ENCODE measurements at regions not wholly inside any gene's neighbourhood (a gene's known extent, or its start where the extent isn't known, plus 50 kb on each side); places are given as distances from the start of the nearest gene placed in this dataset.

- no peak for TF ChIP-seq BACH2 (CRISPR knock-in tag; IDR thresholded peaks at IDR 0.05; ENCODE audit: borderline replicate concordance)
- no peak for TF ChIP-seq ZNF70 (CRISPR knock-in tag; IDR thresholded peaks at IDR 0.05)
- no peak for TF ChIP-seq TSHZ2 (CRISPR knock-in tag; IDR thresholded peaks at IDR 0.05)
- no peak for ATAC-seq
Observed at GRCh38 chr3:117101697-117102096, 392.1 kb downstream of the TUSC7 start.

GRCh38 chr3:117102426-117102825 lies 392.8 kb downstream of the TUSC7 start:
- no peak for ATAC-seq
- TF ChIP-seq ZNF8 (CRISPR knock-in tag; IDR thresholded peaks at IDR 0.05) (no peak), OSR1 (CRISPR knock-in tag; IDR thresholded peaks at IDR 0.05) (no peak), RARB (CRISPR knock-in tag; IDR thresholded peaks at IDR 0.05) (no peak), ZFP3 (CRISPR knock-in tag; IDR thresholded peaks at IDR 0.05) (no peak), PATZ1 (CRISPR knock-in tag; IDR thresholded peaks at IDR 0.05; ENCODE audit: borderline replicate concordance) (no peak)

GRCh38 chr3:117103675-117104074 lies 394.1 kb downstream of the TUSC7 start:
- TF ChIP-seq GLIS3 (CRISPR knock-in tag; IDR thresholded peaks at IDR 0.05) = no peak
- no peak for TF ChIP-seq OSR1 (CRISPR knock-in tag; IDR thresholded peaks at IDR 0.05)
- no peak for TF ChIP-seq PPARA (CRISPR knock-in tag; IDR thresholded peaks at IDR 0.05; ENCODE audit: borderline replicate concordance)
- TF ChIP-seq TOX (CRISPR knock-in tag; IDR thresholded peaks at IDR 0.05; ENCODE audit: borderline replicate concordance) = no peak
- TF ChIP-seq ZC3H10 (CRISPR knock-in tag; IDR thresholded peaks at IDR 0.05) = no peak
- no peak for TF ChIP-seq CSRNP3 (CRISPR knock-in tag; IDR thresholded peaks at IDR 0.05)
- no peak for TF ChIP-seq ARNTL (CRISPR knock-in tag; IDR thresholded peaks at IDR 0.05; ENCODE audit: borderline replicate concordance, low read depth)
- no peak for TF ChIP-seq RARB (CRISPR knock-in tag; IDR thresholded peaks at IDR 0.05)
- TF ChIP-seq POU6F1 (CRISPR knock-in tag; IDR thresholded peaks at IDR 0.05; ENCODE audit: borderline replicate concordance, low read depth) = no peak
- no peak for TF ChIP-seq ESRRG (CRISPR knock-in tag; IDR thresholded peaks at IDR 0.05)
- TF ChIP-seq ZNF565 (CRISPR knock-in tag; conservative IDR thresholded peaks at IDR 0.05; ENCODE audit: low read depth) = no peak
- TF ChIP-seq CSDC2 (CRISPR knock-in tag; IDR thresholded peaks at IDR 0.05) = no peak
- ATAC-seq = no peak

GRCh38 chr3:117104381-117104780 lies 394.8 kb downstream of the TUSC7 start:
- ATAC-seq = no peak

More at GRCh38 chr3:117104381-117104780, 394.8 kb downstream of the TUSC7 start:
- TF ChIP-seq PPARA (CRISPR knock-in tag; IDR thresholded peaks at IDR 0.05; ENCODE audit: borderline replicate concordance) (no peak), OSR1 (CRISPR knock-in tag; IDR thresholded peaks at IDR 0.05) (no peak), ZFP3 (CRISPR knock-in tag; IDR thresholded peaks at IDR 0.05) (no peak), PATZ1 (CRISPR knock-in tag; IDR thresholded peaks at IDR 0.05; ENCODE audit: borderline replicate concordance) (no peak), ZNF8 (CRISPR knock-in tag; IDR thresholded peaks at IDR 0.05) (no peak), SNAI2 (CRISPR knock-in tag; IDR thresholded peaks at IDR 0.05) (no peak), ISL1 (CRISPR knock-in tag; IDR thresholded peaks at IDR 0.05) (no peak), ARNTL (CRISPR knock-in tag; IDR thresholded peaks at IDR 0.05; ENCODE audit: borderline replicate concordance, low read depth) (no peak), TCF4 (CRISPR knock-in tag; IDR thresholded peaks at IDR 0.05; ENCODE audit: borderline replicate concordance) (no peak), ZNF565 (CRISPR knock-in tag; conservative IDR thresholded peaks at IDR 0.05; ENCODE audit: low read depth) (no peak), CSDC2 (CRISPR knock-in tag; IDR thresholded peaks at IDR 0.05) (no peak), ESRRG (CRISPR knock-in tag; IDR thresholded peaks at IDR 0.05) (no peak)

All from SK-N-SH treated with all-trans-retinoic acid at 6 μM for 48 hours (cell line).